PC-9 (cell line): ENCODE measurements at regions not wholly inside any gene's neighbourhood (a gene's known extent, or its start where the extent isn't known, plus 50 kb on each side); places are given as distances from the start of the nearest gene placed in this dataset.

ENCODE experiments used
- CTCF ChIP-seq: fragments of 200-600 bp; sonication (generic); conservative IDR thresholded peaks from 2 replicates; pipeline ENCODE4 v1.6.1; 2017; ENCODE audit warnings: mixed run types, antibody characterized with exemption, mild to moderate bottlenecking, moderate library complexity
- EZH2 ChIP-seq: fragments of 200-600 bp; sonication (generic); IDR thresholded peaks from 2 replicates; pipeline ENCODE4 v1.8.0; 2017; ENCODE audit warnings: antibody characterized with exemption, low read depth

- TF ChIP-seq CTCF (no peak), EZH2 (no peak)
Observed at GRCh38 chr17:69702078-69702477, 287.6 kb downstream of the MAP2K6 start.
